Nephron (organoid): ENCODE measurements at regions not wholly inside any gene's neighbourhood (a gene's known extent, or its start where the extent isn't known, plus 50 kb on each side); places are given as distances from the start of the nearest gene placed in this dataset.

Experiments
- H3K27ac Mint-ChIP-seq, 3 experiments: 2 replicates each; pipeline ENCODE4 v1.8.0; 2020; ENCODE audit warnings: mixed read lengths in 3 of 3, mild to moderate bottlenecking in 2 of 3, moderate library complexity in 1 of 3
- H3K27me3 Mint-ChIP-seq: 2 replicates; pipeline ENCODE4 v1.8.0; 2021; ENCODE audit warnings: low read depth, mild to moderate bottlenecking, moderate library complexity, mixed read lengths
- H3K36me3 Mint-ChIP-seq: 2 replicates; pipeline ENCODE4 v1.8.0; 2020; ENCODE audit warnings: low read depth, mixed read lengths
- H3K4me1 Mint-ChIP-seq: 2 replicates; pipeline ENCODE4 v1.8.0; 2020; ENCODE audit warnings: mixed read lengths
- H3K4me3 Mint-ChIP-seq, 3 experiments: 2 replicates each; pipeline ENCODE4 v1.8.0; 2020; ENCODE audit warnings: mild to moderate bottlenecking in 3 of 3, mixed read lengths in 3 of 3, moderate library complexity in 2 of 3
- H3K9me3 Mint-ChIP-seq: 2 replicates; pipeline ENCODE4 v1.8.0; 2020; ENCODE audit warnings: mixed read lengths
- CTCF ChIP-seq, 3 experiments: fragments of 200-600 bp; sonication (generic); IDR thresholded peaks; one replicate each; pipeline ENCODE4 v1.5.0; 2021; ENCODE audit warnings: antibody characterized with exemption in 3 of 3; ENCODE audit not compliant: unreplicated experiment in 3 of 3

- Mint-ChIP-seq H3K4me1 (no peaks in the 10 kb centered on the region), H3K36me3 (no peaks in the 10 kb centered on the region), H3K9me3 (peaks cover 6% of the 10 kb centered on the region), H3K4me3 (no peak overlapping the region), H3K27ac (no peak overlapping the region), H3K27me3 (peaks cover 19% of the 10 kb centered on the region)
- no peak for TF ChIP-seq CTCF (IDR thresholded peaks at IDR 0.05; ENCODE audit: unreplicated experiment in 3 of 3)
These were observed 424.1 kb downstream of the MED10 start for GRCh38 chr5:5954275-5954598.

- TF ChIP-seq CTCF (IDR thresholded peaks at IDR 0.05; ENCODE audit: unreplicated experiment in 3 of 3) = no peak
- no peak overlapping the region for H3K4me3 Mint-ChIP-seq
- peaks cover 6% of the 10 kb centered on the region for H3K9me3 Mint-ChIP-seq
- H3K27ac Mint-ChIP-seq = no peak overlapping the region
- H3K27me3 Mint-ChIP-seq = peaks cover 19% of the 10 kb centered on the region
- H3K4me1 Mint-ChIP-seq = no peaks in the 10 kb centered on the region
- H3K36me3 Mint-ChIP-seq = no peaks in the 10 kb centered on the region
These were observed 424.6 kb downstream of the MED10 start for GRCh38 chr5:5953584-5954274.

- Mint-ChIP-seq H3K9me3 (peaks cover 14% of the 10 kb centered on the region), H3K4me3 (no peak overlapping the region), H3K27ac (no peak overlapping the region), H3K36me3 (no peaks in the 10 kb centered on the region), H3K4me1 (no peaks in the 10 kb centered on the region), H3K27me3 (peaks cover 19% of the 10 kb centered on the region)
- no peak for TF ChIP-seq CTCF (IDR thresholded peaks at IDR 0.05; ENCODE audit: unreplicated experiment in 3 of 3)
These were observed 426.4 kb downstream of the MED10 start for GRCh38 chr5:5951953-5952352.

- H3K36me3 Mint-ChIP-seq = no peaks in the 10 kb centered on the region
- H3K27me3 Mint-ChIP-seq = peaks cover 19% of the 10 kb centered on the region
- TF ChIP-seq CTCF (IDR thresholded peaks at IDR 0.05; ENCODE audit: unreplicated experiment in 3 of 3) = no peak
- H3K27ac Mint-ChIP-seq = no peak overlapping the region
- H3K9me3 Mint-ChIP-seq = peaks cover 10% of the 10 kb centered on the region
- no peaks in the 10 kb centered on the region for H3K4me1 Mint-ChIP-seq
- H3K4me3 Mint-ChIP-seq = no peak overlapping the region
These were observed 427.7 kb downstream of the MED10 start for GRCh38 chr5:5950658-5951057.

GRCh38 chr5:5941486-5941885 is 436.9 kb downstream of the MED10 start:
- no peak overlapping the region for H3K27ac Mint-ChIP-seq
- TF ChIP-seq CTCF (IDR thresholded peaks at IDR 0.05; ENCODE audit: unreplicated experiment in 3 of 3) = no peak
- H3K9me3 Mint-ChIP-seq = no peaks in the 10 kb centered on the region
- H3K27me3 Mint-ChIP-seq = no peaks in the 10 kb centered on the region
- peaks cover 11% of the 10 kb centered on the region for H3K4me1 Mint-ChIP-seq
- no peaks in the 10 kb centered on the region for H3K36me3 Mint-ChIP-seq
- no peak overlapping the region for H3K4me3 Mint-ChIP-seq

GRCh38 chr5:5939759-5940370 is 438.5 kb downstream of the MED10 start:
- H3K4me1 Mint-ChIP-seq = peaks cover 11% of the 10 kb centered on the region
- H3K27ac Mint-ChIP-seq = no peak overlapping the region
- TF ChIP-seq CTCF (IDR thresholded peaks at IDR 0.05; ENCODE audit: unreplicated experiment in 3 of 3) = no peak
- H3K4me3 Mint-ChIP-seq = no peak overlapping the region
- H3K9me3 Mint-ChIP-seq = no peaks in the 10 kb centered on the region
- no peaks in the 10 kb centered on the region for H3K27me3 Mint-ChIP-seq
- H3K36me3 Mint-ChIP-seq = no peaks in the 10 kb centered on the region
